ENCODE measurements at regions not wholly inside any gene's neighbourhood (a gene's known extent, or its start where the extent isn't known, plus 50 kb on each side); places are given as distances from the start of the nearest gene placed in this dataset.

- no peaks in the 10 kb centered on the region for H3K36me3 ChIP-seq
- no peak overlapping the region for H3K4me3 ChIP-seq
- TF ChIP-seq CTCF (IDR thresholded peaks at IDR 0.05), result no peak
- no peaks in the 10 kb centered on the region for H3K4me1 ChIP-seq
- H3K9me3 ChIP-seq, result no peaks in the 10 kb centered on the region
- DNase-seq (ENCODE audit: low spot score), result no peak
- H3K27me3 ChIP-seq, result no peaks in the 10 kb centered on the region
- H3K27ac ChIP-seq, result no peak overlapping the region
Measured at GRCh38 chr2:175560521-175561169, 379.1 kb upstream of the ATP5MC3 start.

- TF ChIP-seq CTCF (IDR thresholded peaks at IDR 0.05), result no peak
- no peak overlapping the region for H3K27ac ChIP-seq
- no peaks in the 10 kb centered on the region for H3K9me3 ChIP-seq
- H3K4me1 ChIP-seq, result no peaks in the 10 kb centered on the region
- H3K27me3 ChIP-seq, result no peaks in the 10 kb centered on the region
- no peak overlapping the region for H3K4me3 ChIP-seq
- H3K36me3 ChIP-seq, result no peaks in the 10 kb centered on the region
- DNase-seq (ENCODE audit: low spot score), result no peak
Measured at GRCh38 chr2:175559613-175560012, 378.1 kb upstream of the ATP5MC3 start.

- Histone ChIP-seq H3K36me3 (no peaks in the 10 kb centered on the region), H3K27ac (no peak overlapping the region), H3K4me3 (no peak overlapping the region), H3K9me3 (no peaks in the 10 kb centered on the region), H3K27me3 (no peaks in the 10 kb centered on the region), H3K4me1 (no peaks in the 10 kb centered on the region)
- no peak for TF ChIP-seq CTCF (IDR thresholded peaks at IDR 0.05)
- DNase-seq (ENCODE audit: low spot score), result no peak
Measured at GRCh38 chr2:175557810-175558377, 376.4 kb upstream of the ATP5MC3 start.

- H3K36me3 ChIP-seq, result no peaks in the 10 kb centered on the region
- TF ChIP-seq CTCF (IDR thresholded peaks at IDR 0.05), result no peak
- H3K27me3 ChIP-seq, result no peaks in the 10 kb centered on the region
- no peak overlapping the region for H3K27ac ChIP-seq
- H3K4me1 ChIP-seq, result no peaks in the 10 kb centered on the region
- DNase-seq (ENCODE audit: low spot score), result no peak
- H3K9me3 ChIP-seq, result no peaks in the 10 kb centered on the region
- H3K4me3 ChIP-seq, result no peak overlapping the region
Measured at GRCh38 chr2:175553910-175554309, 372.4 kb upstream of the ATP5MC3 start.

GRCh38 chr2:175552902-175553301 is 371.4 kb upstream of the ATP5MC3 start:
- Histone ChIP-seq H3K27me3 (no peaks in the 10 kb centered on the region), H3K9me3 (no peaks in the 10 kb centered on the region), H3K4me1 (no peaks in the 10 kb centered on the region), H3K4me3 (no peak overlapping the region), H3K27ac (no peak overlapping the region), H3K36me3 (no peaks in the 10 kb centered on the region)
- no peak for TF ChIP-seq CTCF (IDR thresholded peaks at IDR 0.05)
- no peak for DNase-seq (ENCODE audit: low spot score)

- no peaks in the 10 kb centered on the region for H3K36me3 ChIP-seq
- H3K4me3 ChIP-seq, result no peak overlapping the region
- no peak overlapping the region for H3K27ac ChIP-seq
- DNase-seq (ENCODE audit: low spot score), result no peak
- no peaks in the 10 kb centered on the region for H3K27me3 ChIP-seq
- no peaks in the 10 kb centered on the region for H3K4me1 ChIP-seq
- TF ChIP-seq CTCF (IDR thresholded peaks at IDR 0.05), result no peak
- H3K9me3 ChIP-seq, result peaks cover 0 to 7% of the 10 kb centered on the region in 2 donors
Measured at GRCh38 chr2:175540421-175540820, 358.9 kb upstream of the ATP5MC3 start.

Data from right atrium auricular region (tissue), 2 donors.